IPS-18a (cell line): ENCODE measurements at regions not wholly inside any gene's neighbourhood (a gene's known extent, or its start where the extent isn't known, plus 50 kb on each side); places are given as distances from the start of the nearest gene placed in this dataset.

ENCODE experiments used
- H3K27ac ChIP-seq: one replicate; pipeline ENCODE4 v1.5.1; 2013; ENCODE audit warnings: low read length
- H3K27me3 ChIP-seq: one replicate; pipeline ENCODE4 v1.6.1; 2013; ENCODE audit warnings: mild to moderate bottlenecking, low read length; ENCODE audit not compliant: control insufficient read depth, insufficient read depth
- H3K36me3 ChIP-seq: one replicate; pipeline ENCODE4 v1.6.1; 2013; ENCODE audit warnings: low read depth, low read length; ENCODE audit not compliant: control insufficient read depth
- H3K4me1 ChIP-seq: one replicate; pipeline ENCODE4 v1.6.1; 2013; ENCODE audit warnings: low read depth, low read length; ENCODE audit not compliant: control insufficient read depth
- H3K4me3 ChIP-seq: one replicate; pipeline ENCODE4 v1.5.1; 2013; ENCODE audit warnings: low read length
- H3K9ac ChIP-seq: one replicate; pipeline ENCODE4 v1.6.1; 2013; ENCODE audit warnings: mild to moderate bottlenecking, low read length, moderate library complexity
- H3K9me3 ChIP-seq: one replicate; pipeline ENCODE4 v1.6.1; 2013; ENCODE audit warnings: low read depth, low read length; ENCODE audit not compliant: control insufficient read depth

DNA sequence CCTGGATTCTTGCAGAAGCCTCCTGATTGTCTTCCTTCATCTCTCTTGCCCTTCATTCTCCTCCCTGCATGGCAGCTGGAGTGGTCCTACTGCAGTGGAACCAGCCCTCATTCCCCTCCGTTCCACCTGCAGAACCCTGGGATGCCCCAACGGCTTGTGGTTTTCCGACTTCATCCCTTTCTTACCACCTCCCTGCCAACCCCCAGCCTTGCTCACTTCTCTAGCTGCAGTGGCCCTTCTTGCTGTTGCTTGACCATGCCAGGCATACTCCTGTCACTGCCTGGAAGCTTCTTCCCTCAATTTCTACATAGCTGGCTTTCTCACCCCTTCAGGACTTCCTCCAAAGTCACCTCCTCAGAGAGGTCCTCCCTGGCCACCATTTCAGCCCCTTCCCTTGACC is 123.3 kb downstream of the BEGAIN start:
- H3K27ac ChIP-seq: no peak overlapping the region
- H3K9me3 ChIP-seq: no peaks in the 10 kb centered on the region
- H3K36me3 ChIP-seq: no peaks in the 10 kb centered on the region
- no peak overlapping the region for H3K9ac ChIP-seq
- H3K27me3 ChIP-seq: no peaks in the 10 kb centered on the region
- H3K4me1 ChIP-seq: peaks cover 21% of the 10 kb centered on the region
- H3K4me3 ChIP-seq: no peak overlapping the region

DNA sequence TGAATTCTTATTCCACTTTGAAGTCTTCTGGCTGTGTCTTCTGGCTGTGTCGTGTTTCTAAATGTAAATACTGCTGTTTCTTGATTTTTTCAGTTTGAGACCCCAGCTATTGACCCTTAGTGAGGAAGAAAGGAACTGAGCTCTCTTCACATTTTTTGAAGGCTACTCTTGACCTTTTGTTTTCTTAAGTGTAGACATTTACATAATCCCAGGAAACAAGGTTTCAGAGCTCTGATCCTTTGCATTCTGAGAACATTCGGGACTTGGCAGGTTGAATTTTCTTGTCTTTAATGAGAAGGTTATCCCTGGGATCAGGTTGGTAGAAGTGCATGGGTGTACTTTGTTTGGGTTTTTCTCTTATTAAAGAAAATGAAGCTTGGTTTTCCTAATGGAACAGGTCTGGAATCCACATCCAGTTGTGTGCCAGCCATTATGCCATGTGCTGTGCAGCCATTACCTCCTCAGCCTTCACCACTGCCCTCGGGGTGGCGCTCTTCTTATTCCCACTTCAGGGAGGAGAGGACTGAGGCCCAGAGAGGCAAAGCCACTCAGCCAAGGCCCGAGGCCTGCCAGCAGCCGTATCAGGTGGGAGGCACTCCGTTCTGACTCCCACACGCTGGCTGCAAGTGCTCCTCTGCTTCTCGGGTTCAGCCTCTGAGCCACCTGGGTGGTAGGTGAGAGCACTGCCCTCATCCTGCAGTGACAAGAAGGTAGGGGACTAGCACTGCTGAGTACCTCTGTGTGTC is 120.9 kb downstream of the BEGAIN start:
- peaks cover 21% of the 10 kb centered on the region for H3K4me1 ChIP-seq
- H3K4me3 ChIP-seq: no peak overlapping the region
- H3K9me3 ChIP-seq: no peaks in the 10 kb centered on the region
- H3K9ac ChIP-seq: no peak overlapping the region
- H3K36me3 ChIP-seq: no peaks in the 10 kb centered on the region
- H3K27me3 ChIP-seq: no peaks in the 10 kb centered on the region
- H3K27ac ChIP-seq: no peak overlapping the region

DNA sequence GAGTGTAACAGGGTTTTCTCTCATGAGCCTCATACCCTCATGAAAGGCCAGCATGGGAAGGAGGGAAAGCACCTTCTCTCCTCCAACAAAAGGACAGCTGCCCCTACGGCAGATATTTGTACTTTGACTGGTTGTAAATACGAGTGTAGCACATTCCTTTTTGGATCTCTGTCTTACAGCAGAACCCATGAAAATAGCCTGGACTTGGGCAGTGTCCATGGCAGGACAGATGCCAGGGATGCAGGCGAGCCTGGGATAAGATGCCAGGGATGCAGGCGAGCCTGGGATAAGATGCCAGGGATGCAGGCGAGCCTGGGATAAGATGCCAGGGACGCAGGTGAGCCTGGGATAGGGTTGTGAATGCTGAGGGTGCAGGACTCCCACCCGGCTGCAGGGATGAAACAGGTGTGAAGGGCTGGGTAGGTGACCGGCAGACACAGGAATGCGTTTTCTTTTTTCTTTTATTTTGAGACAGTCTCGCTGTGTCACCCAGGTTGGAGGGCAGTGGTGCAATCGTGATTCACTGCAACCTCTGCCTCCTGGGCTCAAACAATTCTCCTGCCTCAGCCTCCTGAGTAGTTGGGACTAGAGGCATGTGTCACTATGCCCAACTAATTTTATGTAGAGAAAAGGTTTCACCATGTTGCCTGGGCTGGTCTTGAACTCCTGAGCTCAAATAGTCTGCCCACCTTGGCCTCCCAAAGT is 120.0 kb downstream of the BEGAIN start:
- H3K4me1 ChIP-seq: peaks cover 21% of the 10 kb centered on the region
- H3K27me3 ChIP-seq: no peaks in the 10 kb centered on the region
- no peak overlapping the region for H3K9ac ChIP-seq
- no peak overlapping the region for H3K27ac ChIP-seq
- no peak overlapping the region for H3K4me3 ChIP-seq
- no peaks in the 10 kb centered on the region for H3K9me3 ChIP-seq
- H3K36me3 ChIP-seq: no peaks in the 10 kb centered on the region

DNA sequence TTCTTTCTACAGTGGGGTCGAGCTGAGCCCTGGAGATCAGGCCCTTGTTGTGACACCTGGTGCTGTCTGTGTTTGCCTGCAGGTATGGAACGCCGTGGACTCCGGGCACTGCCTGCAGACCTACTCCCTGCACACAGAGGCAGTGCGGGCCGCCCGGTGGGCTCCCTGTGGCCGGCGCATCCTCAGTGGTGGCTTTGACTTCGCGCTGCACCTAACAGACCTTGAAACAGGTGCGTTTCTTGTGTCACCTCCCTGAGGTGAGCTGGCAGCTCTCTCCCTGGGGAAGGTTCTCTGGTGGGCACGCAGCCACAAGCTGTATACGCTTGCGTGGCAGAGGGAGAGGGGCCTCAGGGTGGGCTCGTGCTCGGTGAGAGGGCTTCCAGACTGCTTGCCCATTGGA is 119.3 kb downstream of the BEGAIN start:
- no peaks in the 10 kb centered on the region for H3K36me3 ChIP-seq
- H3K4me1 ChIP-seq: peaks cover 21% of the 10 kb centered on the region
- H3K27ac ChIP-seq: no peak overlapping the region
- H3K4me3 ChIP-seq: no peak overlapping the region
- H3K9me3 ChIP-seq: no peaks in the 10 kb centered on the region
- no peak overlapping the region for H3K9ac ChIP-seq
- no peaks in the 10 kb centered on the region for H3K27me3 ChIP-seq

DNA sequence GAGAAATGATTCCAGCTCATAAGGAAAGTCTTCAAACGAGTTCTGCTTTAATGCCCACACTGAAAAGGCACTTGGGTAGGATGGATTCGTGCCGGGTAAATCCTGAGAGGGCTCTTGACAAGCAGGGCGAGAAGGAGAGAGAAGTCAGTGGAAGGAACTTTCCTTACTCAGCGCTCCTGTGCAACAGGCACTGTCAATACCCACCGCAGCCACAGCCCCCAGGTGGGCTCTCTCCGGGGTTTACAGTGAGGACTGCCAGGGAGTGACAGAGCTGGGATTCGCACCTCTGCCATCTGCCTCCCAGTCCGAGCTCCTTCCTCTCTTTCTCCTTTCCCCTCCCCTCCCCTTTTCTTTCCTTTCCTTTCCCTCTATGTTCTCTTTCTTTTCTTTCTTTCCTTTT is 118.7 kb downstream of the BEGAIN start:
- Histone ChIP-seq H3K4me3 (no peak overlapping the region), H3K9me3 (no peaks in the 10 kb centered on the region), H3K9ac (no peak overlapping the region), H3K27ac (no peak overlapping the region), H3K27me3 (no peaks in the 10 kb centered on the region), H3K36me3 (no peaks in the 10 kb centered on the region), H3K4me1 (peaks cover 21% of the 10 kb centered on the region)

DNA sequence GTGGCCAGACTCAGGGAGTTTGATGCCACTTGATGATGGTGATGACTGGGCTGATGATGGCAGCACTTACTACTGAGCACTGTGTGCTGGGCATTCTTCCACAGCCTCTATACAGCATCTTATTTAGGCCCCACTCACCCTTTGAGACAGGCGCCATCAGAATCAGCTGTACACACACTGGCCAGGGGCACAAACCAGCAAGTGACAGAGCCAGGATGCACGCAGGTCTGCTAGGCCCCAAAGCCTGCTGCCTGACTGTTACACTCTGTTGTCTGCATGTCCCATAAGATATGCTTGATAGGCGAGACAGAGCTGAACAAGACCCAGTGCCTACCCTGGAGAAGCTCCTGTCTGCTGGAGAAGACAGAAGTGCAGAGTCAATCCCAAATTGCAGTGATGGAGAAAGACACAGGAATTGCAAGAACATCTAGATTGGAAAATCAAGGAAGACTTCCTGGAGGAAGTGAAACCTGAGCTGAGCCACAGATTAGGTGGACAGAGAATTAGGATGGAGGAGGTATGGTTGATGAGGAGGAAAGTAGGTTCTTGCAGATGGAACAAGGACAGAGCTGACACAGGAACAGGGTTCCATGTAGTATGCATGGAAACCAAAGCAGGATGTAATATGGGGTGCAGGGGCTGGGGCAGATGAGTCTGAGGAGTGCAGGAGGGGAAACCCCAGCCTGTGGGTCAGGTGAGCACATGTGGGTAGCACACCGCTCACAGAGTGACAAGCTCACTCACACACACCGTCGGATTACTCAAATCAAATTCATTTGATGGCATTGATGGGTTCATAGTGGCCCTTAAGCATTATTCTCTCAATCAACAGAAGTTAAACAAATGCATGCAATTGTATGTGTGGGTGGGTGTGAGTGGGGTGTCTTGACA is 117.3 kb downstream of the BEGAIN start:
- no peaks in the 10 kb centered on the region for H3K9me3 ChIP-seq
- no peaks in the 10 kb centered on the region for H3K27me3 ChIP-seq
- no peaks in the 10 kb centered on the region for H3K36me3 ChIP-seq
- H3K27ac ChIP-seq: no peak overlapping the region
- no peak overlapping the region for H3K4me3 ChIP-seq
- peaks cover 20% of the 10 kb centered on the region for H3K4me1 ChIP-seq
- no peak overlapping the region for H3K9ac ChIP-seq

DNA sequence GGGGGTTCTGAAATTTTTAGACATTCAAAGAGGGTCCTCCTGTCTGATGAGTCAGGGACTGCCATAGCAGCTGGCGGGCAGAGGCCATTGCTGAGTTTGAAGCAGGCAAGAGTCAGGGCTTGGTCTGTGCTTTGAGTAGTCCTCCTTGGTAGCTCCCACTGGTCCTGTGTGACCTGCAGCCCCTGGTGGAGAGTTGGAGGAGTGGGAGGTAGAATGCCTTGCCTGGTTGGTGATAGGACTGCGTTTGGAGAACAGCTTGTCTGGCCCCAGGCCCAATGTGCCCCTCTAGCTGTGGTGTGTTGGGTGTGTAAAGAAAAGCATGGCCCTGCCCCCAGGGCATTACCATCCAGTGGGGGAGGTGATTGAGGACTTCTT is 116.7 kb downstream of the BEGAIN start:
- peaks cover 14% of the 10 kb centered on the region for H3K4me1 ChIP-seq

DNA sequence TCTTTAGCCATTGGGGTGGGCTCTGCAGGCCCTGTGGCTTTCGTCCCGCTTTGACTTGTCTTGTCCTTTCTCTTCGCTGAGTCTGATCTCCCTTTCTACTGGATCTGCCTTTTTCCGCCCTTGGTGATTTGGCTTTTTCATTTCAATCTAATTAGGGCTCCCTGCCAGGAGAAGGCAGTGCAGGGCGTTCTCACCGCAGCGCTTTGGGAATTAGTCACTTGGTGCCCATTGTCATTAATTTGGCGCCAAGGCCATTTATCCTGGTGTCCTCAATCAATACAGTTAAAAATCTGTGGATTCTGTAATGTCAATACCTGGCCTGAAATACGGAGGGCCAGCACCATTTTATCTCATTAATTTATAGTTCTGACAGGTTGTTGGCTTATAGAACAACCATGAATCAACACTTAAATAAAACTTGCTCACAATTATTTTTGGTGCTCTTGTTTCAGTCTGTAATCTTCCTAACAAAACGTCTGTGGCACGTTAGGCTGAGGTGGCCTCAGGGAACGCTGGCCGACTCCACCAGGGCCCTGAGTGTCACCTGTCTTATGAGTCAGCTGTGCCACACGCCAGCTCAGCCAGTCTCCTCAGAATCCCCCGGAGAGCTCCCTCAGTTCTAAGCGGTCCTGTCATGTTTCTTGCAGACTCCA is 115.7 kb downstream of the BEGAIN start:
- no peak overlapping the region for H3K27ac ChIP-seq
- no peaks in the 10 kb centered on the region for H3K36me3 ChIP-seq
- H3K9ac ChIP-seq: no peak overlapping the region
- no peaks in the 10 kb centered on the region for H3K9me3 ChIP-seq
- no peak overlapping the region for H3K4me3 ChIP-seq
- no peaks in the 10 kb centered on the region for H3K27me3 ChIP-seq
- peaks cover 3% of the 10 kb centered on the region for H3K4me1 ChIP-seq

More for the DNA sequence above, 116.7 kb downstream of the BEGAIN start:
- Histone ChIP-seq H3K27ac (no peak overlapping the region), H3K36me3 (no peaks in the 10 kb centered on the region), H3K9me3 (no peaks in the 10 kb centered on the region), H3K4me3 (no peak overlapping the region), H3K27me3 (no peaks in the 10 kb centered on the region), H3K9ac (no peak overlapping the region)

DNA sequence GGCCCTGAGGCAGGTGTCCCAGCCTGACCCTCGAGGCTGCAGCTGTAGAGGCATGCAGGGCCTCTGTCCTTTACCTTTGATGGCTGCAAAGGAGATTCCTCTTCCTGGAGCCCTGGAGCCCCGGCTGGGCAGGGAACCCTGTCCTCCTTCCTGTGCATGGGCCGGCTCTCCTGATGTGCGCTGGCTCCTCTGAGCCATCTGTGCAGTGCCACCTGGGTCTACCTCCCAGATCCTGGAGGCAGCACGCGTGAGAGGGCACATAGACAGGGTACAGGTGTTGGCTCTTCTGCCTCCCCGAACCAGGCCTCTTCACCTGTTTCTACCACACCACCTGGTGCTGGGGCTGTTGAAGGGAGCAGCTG is 115.1 kb downstream of the BEGAIN start:
- no peaks in the 10 kb centered on the region for H3K36me3 ChIP-seq
- H3K27ac ChIP-seq: no peak overlapping the region
- no peaks in the 10 kb centered on the region for H3K27me3 ChIP-seq
- H3K9ac ChIP-seq: no peak overlapping the region
- no peaks in the 10 kb centered on the region for H3K9me3 ChIP-seq
- H3K4me1 ChIP-seq: no peaks in the 10 kb centered on the region
- H3K4me3 ChIP-seq: no peak overlapping the region

DNA sequence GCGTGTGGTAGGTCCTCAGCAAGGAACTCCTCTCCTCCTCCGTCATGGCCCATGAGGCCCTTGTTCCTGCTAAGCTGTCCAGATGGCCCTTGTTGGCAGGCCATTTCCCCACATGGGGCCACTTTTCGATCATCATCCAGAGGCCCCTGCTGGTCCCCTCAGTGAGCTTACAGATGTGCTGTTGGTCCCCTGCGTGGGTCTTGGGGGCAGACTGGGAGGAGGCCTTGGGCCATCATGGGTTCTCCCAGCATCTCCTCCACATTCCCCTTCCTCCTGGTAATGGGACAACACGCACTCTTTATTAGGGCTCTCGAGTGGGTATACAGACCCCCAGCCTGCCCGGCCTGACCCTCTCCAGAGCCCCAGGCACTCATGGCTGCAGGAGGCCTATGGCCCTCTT is 114.7 kb downstream of the BEGAIN start:
- Histone ChIP-seq H3K4me3 (no peak overlapping the region), H3K9me3 (no peaks in the 10 kb centered on the region), H3K36me3 (no peaks in the 10 kb centered on the region), H3K27ac (no peak overlapping the region), H3K4me1 (no peaks in the 10 kb centered on the region), H3K9ac (no peak overlapping the region), H3K27me3 (no peaks in the 10 kb centered on the region)

DNA sequence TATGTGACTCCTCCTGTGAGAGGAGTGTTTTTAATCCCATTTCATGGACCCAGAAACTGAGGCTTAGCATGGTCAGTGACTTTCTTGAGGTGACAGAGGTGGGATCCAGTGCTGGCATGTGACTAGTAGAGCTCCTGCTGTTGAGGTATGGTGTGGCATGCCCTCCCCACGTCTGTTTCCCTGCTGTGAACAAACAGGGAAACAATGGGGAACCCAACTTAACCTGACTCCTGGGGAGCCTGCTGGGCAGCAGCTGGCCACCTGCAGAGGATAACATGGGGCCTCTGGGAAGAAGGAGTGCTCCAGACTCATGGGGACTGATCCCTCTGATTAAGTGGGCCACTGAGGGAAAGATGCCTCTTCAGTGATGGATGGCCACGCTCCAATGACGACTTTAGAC is 114.0 kb downstream of the BEGAIN start:
- H3K27ac ChIP-seq: no peak overlapping the region
- H3K27me3 ChIP-seq: no peaks in the 10 kb centered on the region
- no peaks in the 10 kb centered on the region for H3K36me3 ChIP-seq
- no peaks in the 10 kb centered on the region for H3K9me3 ChIP-seq
- no peak overlapping the region for H3K4me3 ChIP-seq
- H3K9ac ChIP-seq: no peak overlapping the region
- no peaks in the 10 kb centered on the region for H3K4me1 ChIP-seq
